GM12878 (cell line): ENCODE measurements at regions not wholly inside any gene's neighbourhood (a gene's known extent, or its start where the extent isn't known, plus 50 kb on each side); places are given as distances from the start of the nearest gene placed in this dataset.

ENCODE experiments used
- ATAC-seq: fragments of 200-7000 bp; cut with Tn5 transposase; 3 replicates; pipeline ENCODE4 v1.9.1; 2020; ENCODE audit warnings: mild to moderate bottlenecking, moderate library complexity
- BruUV-seq: library from RNA; stranded (reverse); fragments of 400-500 nt; replicated peaks from 2 replicates; lab custom pipeline; 2021; lab: Mats Ljungman, UMichigan
- CTCF ChIA-PET: fragments of 300-600 bp; sonication (Branson Sonifier 250); formaldehyde crosslinking; extraction: SDS; loops from one replicate; lab custom pipeline; 2021; ENCODE audit warnings: inconsistent platforms; lab: Yijun Ruan, JAX
- POLR2A ChIA-PET: fragments of 350-600 bp; formaldehyde crosslinking; extraction: SDS; loops from one replicate; lab custom pipeline; 2021; ENCODE audit warnings: inconsistent platforms; lab: Charles Lee
- RAD21 ChIA-PET: fragments of 300-600 bp; sonication (Branson Sonifier 250); formaldehyde crosslinking; loops from one replicate; lab custom pipeline; 2023; ENCODE audit warnings: antibody characterized with exemption; ENCODE audit not compliant: unreplicated experiment; lab: Charles Lee
- SMC1A ChIA-PET: fragments of 300-600 bp; sonication (Branson Sonifier 250); formaldehyde crosslinking; loops from one replicate; lab custom pipeline; 2023; ENCODE audit not compliant: unreplicated experiment, uncharacterized antibody; lab: Charles Lee
- DNase-seq: peaks from one replicate; pipeline ENCODE4 v3.0.0-alpha.2; 2011; ENCODE audit warnings: low read depth, low spot score
- FAIRE-seq: peaks from 3 replicates; lab custom pipeline; 2011; peaks lifted over from hg19 to GRCh38; lab: Jason Lieb, UNC
- H2AFZ ChIP-seq: 2 replicates; pipeline ENCODE4 v1.6.0; 2011; ENCODE audit warnings: low read depth, low read length, control low read depth; ENCODE audit not compliant: control insufficient read depth
- H3K27ac ChIP-seq: 2 replicates; pipeline ENCODE4 v1.5.1; 2011; ENCODE audit warnings: control low read depth; ENCODE audit not compliant: control insufficient read depth, insufficient read depth
- H3K27me3 ChIP-seq, 2 experiments: replicated peaks in 1 of 2; 2 replicates each; pipeline versions ENCODE4 v1.6.0 to v1.6.1; 2011; ENCODE audit warnings: low read length in 1 of 2; ENCODE audit not compliant: control insufficient read depth in 2 of 2, insufficient read depth in 2 of 2
- H3K36me3 ChIP-seq, 2 experiments: 2 replicates each; pipeline ENCODE4 v1.5.1; 2011; ENCODE audit warnings: low read length in 1 of 2; ENCODE audit not compliant: control insufficient read depth in 2 of 2, insufficient read depth in 2 of 2
- H3K4me1 ChIP-seq: 2 replicates; pipeline ENCODE4 v1.6.1; 2011; ENCODE audit warnings: mild to moderate bottlenecking, low read length, moderate library complexity, mixed read lengths; ENCODE audit not compliant: control insufficient read depth, insufficient read depth
- H3K4me2 ChIP-seq: 2 replicates; pipeline ENCODE4 v1.6.0; 2011; ENCODE audit warnings: control low read depth; ENCODE audit not compliant: control insufficient read depth, insufficient read depth
- H3K4me3 ChIP-seq: fragments of 200-600 bp; sonication (generic); 2 replicates; pipeline ENCODE4 v1.5.1; 2016
- H3K79me2 ChIP-seq: 2 replicates; pipeline ENCODE4 v1.6.0; 2011; ENCODE audit warnings: low read length; ENCODE audit not compliant: control insufficient read depth, insufficient read depth
- H3K9ac ChIP-seq: 2 replicates; pipeline ENCODE4 v1.8.0; 2011; ENCODE audit warnings: low read length, control low read depth, mixed read lengths; ENCODE audit not compliant: control insufficient read depth, insufficient read depth
- H3K9me3 ChIP-seq: replicated peaks from 3 replicates; pipeline ENCODE4 v1.5.1; 2011; ENCODE audit warnings: mild to moderate bottlenecking, low read length; ENCODE audit not compliant: control insufficient read depth, insufficient read depth
- H4K20me1 ChIP-seq: 2 replicates; pipeline ENCODE4 v1.6.0; 2011; ENCODE audit not compliant: control insufficient read depth, insufficient read depth
- ASH2L ChIP-seq: fragments of 300-600, 200-600 bp; sonication (generic); IDR thresholded peaks from 2 replicates; pipeline ENCODE4 v1.6.1; 2017; ENCODE audit warnings: low read depth, mild to moderate bottlenecking, borderline replicate concordance
- BCLAF1 ChIP-seq: fragments of 450-650 bp; IDR thresholded peaks from 2 replicates; pipeline ENCODE4 v1.6.1; 2017; ENCODE audit warnings: antibody characterized with exemption, mild to moderate bottlenecking, moderate library complexity
- BHLHE40 ChIP-seq, 2 experiments: fragments of 450-650 bp in 1 of 2; IDR thresholded peaks; 2 replicates each; pipeline ENCODE4 v1.6.1; 2011 to 2017; ENCODE audit warnings: low read depth in 2 of 2, borderline replicate concordance in 1 of 2, improper control_type of control experiment in 1 of 2, low read length in 1 of 2, mild to moderate bottlenecking in 1 of 2
- DPF2 ChIP-seq: fragments of 450-650 bp; IDR thresholded peaks from 2 replicates; pipeline ENCODE4 v1.6.1; 2017; ENCODE audit warnings: mild to moderate bottlenecking
- FOS ChIP-seq: IDR thresholded peaks from 3 replicates; pipeline ENCODE4 v1.6.1; 2011; ENCODE audit warnings: borderline replicate concordance; ENCODE audit not compliant: insufficient read length; ENCODE audit errors: extremely low read depth
- GABPA ChIP-seq: IDR thresholded peaks from 2 replicates; pipeline ENCODE4 v1.6.1; 2014; ENCODE audit warnings: antibody characterized with exemption, low read depth, mild to moderate bottlenecking, inconsistent platforms
- JUND ChIP-seq: IDR thresholded peaks from 2 replicates; pipeline ENCODE4 v1.6.1; 2012; ENCODE audit warnings: low read depth, mild to moderate bottlenecking, low read length, improper control_type of control experiment, moderate library complexity
- KDM1A ChIP-seq: fragments of 200-600 bp; sonication (generic); IDR thresholded peaks from 2 replicates; pipeline ENCODE4 v1.6.1; 2016; ENCODE audit warnings: borderline replicate concordance
- LARP7 ChIP-seq: fragments of 450-650 bp; IDR thresholded peaks from 2 replicates; pipeline ENCODE4 v1.6.1; 2017; ENCODE audit warnings: mild to moderate bottlenecking
- RAD51 ChIP-seq: fragments of 450-650 bp; IDR thresholded peaks from 2 replicates; pipeline ENCODE4 v1.6.1; 2016; ENCODE audit warnings: moderate library complexity, mild to moderate bottlenecking, inconsistent platforms
- RBBP5 ChIP-seq: fragments of 200-600 bp; sonication (generic); conservative IDR thresholded peaks from 2 replicates; pipeline ENCODE4 v1.6.1; 2016
- RFX5 ChIP-seq: IDR thresholded peaks from 2 replicates; pipeline ENCODE4 v1.6.1; 2011; ENCODE audit warnings: low read depth, low read length, improper control_type of control experiment
- SREBF1 ChIP-seq: IDR thresholded peaks from 2 replicates; pipeline ENCODE4 v1.6.1; 2012; ENCODE audit warnings: mild to moderate bottlenecking, low read length
- ZNF207 ChIP-seq: fragments of 450-650 bp; IDR thresholded peaks from 2 replicates; pipeline ENCODE4 v1.6.1; 2014; ENCODE audit warnings: antibody characterized with exemption, mild to moderate bottlenecking, borderline replicate concordance
- ZNF217 ChIP-seq: fragments of 450-650 bp; IDR thresholded peaks from 2 replicates; pipeline ENCODE4 v1.6.1; 2017; ENCODE audit warnings: antibody characterized with exemption, mild to moderate bottlenecking
- ZZZ3 ChIP-seq: IDR thresholded peaks from 2 replicates; pipeline ENCODE4 v1.6.1; 2011; ENCODE audit warnings: low read depth; ENCODE audit not compliant: control insufficient read depth, insufficient read length
- WGBS: methylation state at CpG from one replicate; pipeline ENCODE4 v1.1.6; 2016; ENCODE audit warnings: low lambda C conversion rate; ENCODE audit not compliant: insufficient replicate concordance, insufficient coverage; ENCODE audit errors: missing lambda C conversion rate; 5-methylcytosine and 5-hydroxymethylcytosine counted together
- in situ Hi-C: fragments of 300-500 bp; cut with MboI; formaldehyde crosslinking; loops from 9 replicates; pipeline ENCODE4 v1.14.3; 2018; ENCODE audit warnings: mixed read lengths
- intact Hi-C: fragments of 100-400 bp; cut with micrococcal nuclease; formaldehyde crosslinking; loops from one replicate; pipeline ENCODE4 v1.14.2; 2022; ENCODE audit not compliant: unreplicated experiment

- no peak for ATAC-seq
- Histone ChIP-seq H3K9ac (no peak overlapping the region), H3K4me2 (no peak overlapping the region), H3K79me2 (no peaks in the 10 kb centered on the region), H3K36me3 (no peaks in the 10 kb centered on the region), H3K9me3 (peaks cover under 1% of the 10 kb centered on the region; the same call in 1 of the 3 replicates), H3K27ac (no peak overlapping the region), H4K20me1 (peaks cover 2% of the 10 kb centered on the region; the same call in 1 of the 2 replicates), H3K4me1 (no peaks in the 10 kb centered on the region), H2AFZ (no peak overlapping the region), H3K27me3 (no peaks in the 10 kb centered on the region), H3K4me3 (no peak overlapping the region)
- no peak for DNase-seq
- ChIA-PET CTCF (no interaction called here), SMC1A (no interaction called here), RAD21 (no interaction called here), POLR2A (no interaction called here)
- 17% methylated on average over 8 of the region's 8 CpGs for WGBS
- no TSS peak for BruUV-seq
- FAIRE-seq: no peak
- TF ChIP-seq LARP7 (no peak), GABPA (no peak)
- in situ Hi-C loops (no loop called here), intact Hi-C loops (no loop called here)
Observed at GRCh38 chr11:69393865-69394233, 87.6 kb upstream of the LINC01488 start.

GRCh38 chr11:69394234-69394868 is 87.1 kb upstream of the LINC01488 start:
- WGBS: 52% methylated on average over 20 of the region's 20 CpGs
- in situ Hi-C loops: no loop called here
- RAD21 ChIA-PET: no interaction called here
- ATAC-seq (no peak), FAIRE-seq (no peak), DNase-seq (no peak)
- no peak overlapping the region for H3K4me3 ChIP-seq
- no peaks in the 10 kb centered on the region for H3K36me3 ChIP-seq
- intact Hi-C loops: no loop called here
- no peaks in the 10 kb centered on the region for H3K79me2 ChIP-seq
- CTCF ChIA-PET: no interaction called here
- peaks cover 2% of the 10 kb centered on the region; the same call in 1 of the 2 replicates for H4K20me1 ChIP-seq
- no peaks in the 10 kb centered on the region for H3K27me3 ChIP-seq
- no peak overlapping the region for H3K4me2 ChIP-seq
- H2AFZ ChIP-seq: no peak overlapping the region
- POLR2A ChIA-PET: no interaction called here
- SMC1A ChIA-PET: no interaction called here
- H3K27ac ChIP-seq: no peak overlapping the region
- H3K9me3 ChIP-seq: no peaks in the 10 kb centered on the region; the same call in 2 of the 3 replicates
- no peaks in the 10 kb centered on the region for H3K4me1 ChIP-seq
- BruUV-seq: no TSS peak
- H3K9ac ChIP-seq: no peak overlapping the region
- no peak for TF ChIP-seq ASH2L
- no peak for TF ChIP-seq BCLAF1
- TF ChIP-seq RBBP5: no peak
- no peak for TF ChIP-seq DPF2
- no peak for TF ChIP-seq KDM1A
- no peak for TF ChIP-seq RAD51
- no peak for TF ChIP-seq RFX5
- TF ChIP-seq JUND: no peak
- no peak for TF ChIP-seq BHLHE40 (IDR thresholded peaks at IDR 0.05; ENCODE audit: borderline replicate concordance in 1 of 2, low read depth in 2 of 2, low read length in 1 of 2)
- TF ChIP-seq ZZZ3: no peak
- no peak for TF ChIP-seq ZNF207
- no peak for TF ChIP-seq FOS
- no peak for TF ChIP-seq SREBF1
- TF ChIP-seq ZNF217: no peak
